ENCODE measurements at regions not wholly inside any gene's neighbourhood (a gene's known extent, or its start where the extent isn't known, plus 50 kb on each side); places are given as distances from the start of the nearest gene placed in this dataset.

DNA sequence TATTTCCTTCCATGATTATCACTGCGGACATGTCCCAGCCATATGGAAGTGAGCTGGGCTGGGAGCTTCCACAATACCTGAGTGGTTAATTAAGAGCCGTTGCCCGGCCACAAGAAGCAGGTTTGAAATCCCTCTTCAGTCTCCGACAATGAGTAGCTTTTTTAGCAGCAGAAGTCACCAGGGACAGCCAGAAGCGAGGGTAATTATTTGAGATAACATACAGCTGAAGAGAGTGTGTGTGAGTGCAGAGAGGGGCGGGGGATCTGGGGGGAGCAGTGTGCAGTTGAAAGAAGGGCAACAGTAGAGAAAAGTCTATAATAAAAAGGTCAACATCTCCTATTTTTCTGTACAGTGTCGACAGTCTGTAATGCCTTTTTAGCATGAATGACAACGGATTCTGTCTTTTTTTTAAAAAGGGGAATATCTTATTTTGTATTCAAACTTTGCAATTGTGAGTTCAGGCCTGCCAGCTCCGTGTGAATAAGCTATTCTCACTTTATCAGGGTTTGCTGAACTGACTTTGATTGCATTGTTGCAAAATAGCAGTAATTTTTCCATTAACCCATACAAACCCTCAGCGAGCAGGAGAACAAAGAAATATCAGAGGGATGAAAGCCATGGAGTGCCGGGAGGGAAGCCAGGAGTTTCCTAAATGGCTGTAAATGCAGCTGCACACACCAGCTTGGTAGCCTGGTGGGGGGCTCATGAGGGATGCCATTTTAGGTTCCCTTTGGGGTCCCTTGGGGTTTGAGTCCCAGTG lies 220.3 kb upstream of the IRX3 start:
- no peak for TF ChIP-seq POLR2A (IDR thresholded peaks at IDR 0.05; ENCODE audit: extremely low read depth, insufficient read length)
- no peak for TF ChIP-seq MYC (IDR thresholded peaks at IDR 0.05; ENCODE audit: low read depth, low read length)

DNA sequence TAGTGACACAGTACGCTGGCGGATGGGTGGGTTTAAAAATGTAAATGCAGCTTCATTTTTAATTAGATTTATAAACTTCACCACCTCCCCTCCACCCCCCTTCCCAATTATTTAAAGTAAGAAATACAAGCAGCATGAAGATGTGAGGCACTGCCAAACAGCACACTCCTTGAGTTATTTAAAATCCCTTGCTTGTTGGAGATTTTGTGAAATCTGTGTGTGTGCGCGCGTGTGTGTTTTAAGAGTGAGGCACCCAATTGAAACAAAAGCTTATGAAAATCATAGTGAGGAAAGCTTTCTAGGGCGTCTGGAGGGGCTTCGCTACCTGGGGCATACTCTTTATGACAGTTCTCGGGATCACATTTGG lies 219.6 kb upstream of the IRX3 start:
- H3K4me3 ChIP-seq (ENCODE audit: low read depth, low read length): no peak overlapping the region
- TF ChIP-seq, protein P1, sequence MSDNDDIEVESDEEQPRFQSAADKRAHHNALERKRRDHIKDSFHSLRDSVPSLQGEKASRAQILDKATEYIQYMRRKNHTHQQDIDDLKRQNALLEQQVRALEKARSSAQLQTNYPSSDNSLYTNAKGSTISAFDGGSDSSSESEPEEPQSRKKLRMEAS (IDR thresholded peaks at IDR 0.05; ENCODE audit: low read depth, low read length): no peak
- TF ChIP-seq CTCF (IDR thresholded peaks at IDR 0.05; ENCODE audit: low read depth, low read length): no peak
- no peak for TF ChIP-seq MYC (IDR thresholded peaks at IDR 0.05; ENCODE audit: low read depth, low read length)
- TF ChIP-seq POLR2A (IDR thresholded peaks at IDR 0.05; ENCODE audit: extremely low read depth, insufficient read length): no peak
- DNase-seq (ENCODE audit: low read depth): no peak

More for the DNA sequence above, 220.3 kb upstream of the IRX3 start:
- no peak overlapping the region for H3K4me3 ChIP-seq (ENCODE audit: low read depth, low read length)
- no peak for DNase-seq (ENCODE audit: low read depth)

- H3K4me3 ChIP-seq (ENCODE audit: low read depth, low read length): no peak overlapping the region
- TF ChIP-seq MYC (IDR thresholded peaks at IDR 0.05; ENCODE audit: low read depth, low read length): no peak
- TF ChIP-seq POLR2A (IDR thresholded peaks at IDR 0.05; ENCODE audit: extremely low read depth, insufficient read length): no peak
- TF ChIP-seq, protein P1 (IDR thresholded peaks at IDR 0.05; ENCODE audit: low read depth, low read length): no peak
- no peak for TF ChIP-seq CTCF (IDR thresholded peaks at IDR 0.05; ENCODE audit: low read depth, low read length)
- no peak for DNase-seq (ENCODE audit: low read depth)
Observed at GRCh38 chr16:54505549-54506213, 219.1 kb upstream of the IRX3 start.

GRCh38 chr16:54504372-54504771 lies 217.8 kb upstream of the IRX3 start:
- DNase-seq (ENCODE audit: low read depth): no peak
- TF ChIP-seq, protein P1 (IDR thresholded peaks at IDR 0.05; ENCODE audit: low read depth, low read length): no peak
- TF ChIP-seq MYC (IDR thresholded peaks at IDR 0.05; ENCODE audit: low read depth, low read length) (no peak), POLR2A (IDR thresholded peaks at IDR 0.05; ENCODE audit: extremely low read depth, insufficient read length) (no peak), CTCF (IDR thresholded peaks at IDR 0.05; ENCODE audit: low read depth, low read length) (no peak)
- H3K4me3 ChIP-seq (ENCODE audit: low read depth, low read length): no peak overlapping the region

DNA sequence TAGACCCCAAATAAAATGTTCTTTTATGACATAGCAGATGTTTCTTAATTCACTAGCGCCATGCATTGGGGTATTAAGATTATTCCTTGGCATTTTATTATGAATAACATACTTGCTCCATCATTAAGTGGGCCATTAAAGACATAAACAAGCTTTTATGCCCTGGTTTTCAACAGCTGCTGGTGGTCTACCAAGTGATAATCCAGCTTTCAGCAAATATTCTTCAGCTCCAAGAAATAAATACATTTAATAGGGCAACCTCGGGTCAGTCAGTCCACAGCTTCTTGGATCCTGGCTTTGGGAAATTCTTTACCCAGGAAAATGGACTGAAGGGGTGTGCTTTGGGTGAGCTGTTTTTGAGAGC lies 217.3 kb upstream of the IRX3 start:
- DNase-seq (ENCODE audit: low read depth): no peak
- TF ChIP-seq CTCF (IDR thresholded peaks at IDR 0.05; ENCODE audit: low read depth, low read length) (no peak), POLR2A (IDR thresholded peaks at IDR 0.05; ENCODE audit: extremely low read depth, insufficient read length) (no peak), MYC (IDR thresholded peaks at IDR 0.05; ENCODE audit: low read depth, low read length) (no peak)
- TF ChIP-seq, protein P1 (IDR thresholded peaks at IDR 0.05; ENCODE audit: low read depth, low read length): no peak
- H3K4me3 ChIP-seq (ENCODE audit: low read depth, low read length): no peak overlapping the region

- TF ChIP-seq POLR2A (IDR thresholded peaks at IDR 0.05; ENCODE audit: extremely low read depth, insufficient read length) (no peak), CTCF (IDR thresholded peaks at IDR 0.05; ENCODE audit: low read depth, low read length) (no peak), MYC (IDR thresholded peaks at IDR 0.05; ENCODE audit: low read depth, low read length) (no peak)
- TF ChIP-seq, protein P1 (IDR thresholded peaks at IDR 0.05; ENCODE audit: low read depth, low read length): no peak
- H3K4me3 ChIP-seq (ENCODE audit: low read depth, low read length): no peak overlapping the region
- DNase-seq (ENCODE audit: low read depth): peak; percentile 11
Observed at GRCh38 chr16:54503011-54503855, 216.6 kb upstream of the IRX3 start.
